Breast epithelium (tissue), 3 donors: ENCODE measurements at regions not wholly inside any gene's neighbourhood (a gene's known extent, or its start where the extent isn't known, plus 50 kb on each side); places are given as distances from the start of the nearest gene placed in this dataset.

Source experiments
- POLR2A ChIP-seq: fragments of 450-650 bp; IDR thresholded peaks from one replicate; pipeline ENCODE4 v1.6.1; 2016; ENCODE audit warnings: antibody characterized with exemption, mild to moderate bottlenecking, moderate library complexity
- TF ChIP-seq, protein P1 (sequence below), 3 donors: fragments of 450-650 bp; IDR thresholded peaks; one replicate each; pipeline ENCODE4 v1.5.1; 2016 to 2017; ENCODE audit warnings: antibody characterized with exemption in 3 of 3, mild to moderate bottlenecking in 3 of 3, moderate library complexity in 3 of 3

DNA sequence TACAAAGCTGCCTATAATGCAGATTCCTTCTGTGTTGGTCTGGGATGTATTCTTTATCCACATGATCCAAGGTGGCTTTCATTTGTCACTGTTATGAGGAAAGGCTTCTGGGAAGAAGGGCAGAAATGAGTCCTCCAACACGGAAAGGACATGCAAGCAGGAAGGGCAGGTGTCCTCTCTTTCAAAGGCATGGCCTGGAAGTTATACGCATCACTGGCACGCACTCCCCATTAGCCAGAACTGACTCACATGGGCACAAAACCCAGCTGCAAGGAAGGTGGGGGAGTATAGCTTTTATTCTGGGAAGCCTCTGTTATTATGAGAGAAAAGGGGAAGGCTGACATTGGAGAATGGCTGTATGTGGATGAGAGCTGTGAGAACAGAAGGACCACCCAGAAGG, 141.3 kb upstream of the ZNF618 start:
- TF ChIP-seq, protein P1, sequence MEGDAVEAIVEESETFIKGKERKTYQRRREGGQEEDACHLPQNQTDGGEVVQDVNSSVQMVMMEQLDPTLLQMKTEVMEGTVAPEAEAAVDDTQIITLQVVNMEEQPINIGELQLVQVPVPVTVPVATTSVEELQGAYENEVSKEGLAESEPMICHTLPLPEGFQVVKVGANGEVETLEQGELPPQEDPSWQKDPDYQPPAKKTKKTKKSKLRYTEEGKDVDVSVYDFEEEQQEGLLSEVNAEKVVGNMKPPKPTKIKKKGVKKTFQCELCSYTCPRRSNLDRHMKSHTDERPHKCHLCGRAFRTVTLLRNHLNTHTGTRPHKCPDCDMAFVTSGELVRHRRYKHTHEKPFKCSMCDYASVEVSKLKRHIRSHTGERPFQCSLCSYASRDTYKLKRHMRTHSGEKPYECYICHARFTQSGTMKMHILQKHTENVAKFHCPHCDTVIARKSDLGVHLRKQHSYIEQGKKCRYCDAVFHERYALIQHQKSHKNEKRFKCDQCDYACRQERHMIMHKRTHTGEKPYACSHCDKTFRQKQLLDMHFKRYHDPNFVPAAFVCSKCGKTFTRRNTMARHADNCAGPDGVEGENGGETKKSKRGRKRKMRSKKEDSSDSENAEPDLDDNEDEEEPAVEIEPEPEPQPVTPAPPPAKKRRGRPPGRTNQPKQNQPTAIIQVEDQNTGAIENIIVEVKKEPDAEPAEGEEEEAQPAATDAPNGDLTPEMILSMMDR (IDR thresholded peaks at IDR 0.05), result no peak
- TF ChIP-seq POLR2A, result no peak
